SK-N-SH (cell line): ENCODE measurements at regions not wholly inside any gene's neighbourhood (a gene's known extent, or its start where the extent isn't known, plus 50 kb on each side); places are given as distances from the start of the nearest gene placed in this dataset.

ENCODE experiments used
- CTCF ChIA-PET: fragments of 300-600, 350-600 bp; formaldehyde crosslinking; extraction: SDS; loops from one replicate; lab custom pipeline; 2021; lab: Yijun Ruan, JAX
- POLR2A ChIA-PET: fragments of 350-600 bp; sonication (Branson Sonifier 250); formaldehyde crosslinking; extraction: SDS; loops from one replicate; lab custom pipeline; 2020; ENCODE audit warnings: antibody characterized with exemption, inconsistent platforms; lab: Yijun Ruan, JAX
- DNase-seq: peaks from one replicate; pipeline ENCODE4 v3.0.0; 2012
- H2AFZ ChIP-seq: fragments of 200-600 bp; sonication (generic); 2 replicates; pipeline ENCODE4 v1.8.1; 2016; ENCODE audit warnings: antibody characterized with exemption, mild to moderate bottlenecking, low read depth
- H3F3A ChIP-seq: fragments of 200-600 bp; sonication (generic); replicated peaks from 2 replicates; pipeline ENCODE3; 2016; ENCODE audit warnings: antibody characterized with exemption, mild to moderate bottlenecking; ENCODE audit not compliant: insufficient read depth
- H3K27ac ChIP-seq, 2 experiments: fragments of 200-500 bp in 1 of 2; fragments of 200-600 bp in 1 of 2; sonication (Bioruptor generic) in 1 of 2; sonication (generic), shearing (Covaris generic) in 1 of 2; 2 replicates each; pipeline versions ENCODE4 v1.5.1 to v1.6.1; 2014 to 2016; ENCODE audit warnings: low read depth in 2 of 2, inconsistent platforms in 1 of 2, low read length in 1 of 2, mild to moderate bottlenecking in 1 of 2, mixed read lengths in 1 of 2
- H3K27me3 ChIP-seq: fragments of 200-600 bp; sonication (generic), shearing (Covaris generic); 2 replicates; pipeline ENCODE4 v1.6.1; 2016; ENCODE audit warnings: mixed run types; ENCODE audit not compliant: insufficient read depth
- H3K36me3 ChIP-seq, 2 experiments: fragments of 200-500 bp in 1 of 2; fragments of 200-600 bp in 1 of 2; sonication (Bioruptor generic) in 1 of 2; sonication (generic) in 1 of 2; replicated peaks in 1 of 2; 2 replicates each; pipeline versions ENCODE3 to v1.5.1; 2014 to 2016; ENCODE audit warnings: low read length in 1 of 2, mild to moderate bottlenecking in 1 of 2; ENCODE audit not compliant: insufficient read depth in 2 of 2, control insufficient read depth in 1 of 2
- H3K4me1 ChIP-seq, 2 experiments: fragments of 200-500 bp in 1 of 2; fragments of 200-600 bp in 1 of 2; sonication (Bioruptor generic) in 1 of 2; sonication (generic), shearing (Covaris generic) in 1 of 2; 2 replicates each; pipeline versions ENCODE4 v1.5.1 to v1.6.1; 2014 to 2016; ENCODE audit warnings: low read depth in 1 of 2, low read length in 1 of 2, mixed run types in 1 of 2; ENCODE audit not compliant: insufficient read depth in 2 of 2, control insufficient read depth in 1 of 2
- H3K4me2 ChIP-seq: fragments of 200-600 bp; sonication (generic), shearing (Covaris generic); 2 replicates; pipeline ENCODE4 v1.6.1; 2017; ENCODE audit warnings: mixed run types
- H3K4me3 ChIP-seq, 2 experiments: fragments of 200-500 bp in 1 of 2; fragments of 200-600 bp in 1 of 2; sonication (Bioruptor generic) in 1 of 2; sonication (generic), shearing (Covaris generic) in 1 of 2; 2 replicates each; pipeline versions ENCODE4 v1.5.1 to v1.8.1; 2014 to 2016; ENCODE audit warnings: low read depth in 2 of 2, inconsistent platforms in 1 of 2, low read length in 1 of 2, mild to moderate bottlenecking in 1 of 2, mixed read lengths in 1 of 2, moderate library complexity in 1 of 2
- H3K79me2 ChIP-seq: fragments of 200-600 bp; sonication (generic); 2 replicates; pipeline ENCODE4 v1.8.1; 2017; ENCODE audit warnings: mild to moderate bottlenecking; ENCODE audit not compliant: insufficient read depth
- H3K9ac ChIP-seq: fragments of 200-600 bp; sonication (generic); 2 replicates; pipeline ENCODE4 v1.6.1; 2017; ENCODE audit warnings: mixed run types
- H3K9me2 ChIP-seq: fragments of 200-600 bp; sonication (generic); 2 replicates; pipeline ENCODE4 v1.6.1; 2017; ENCODE audit warnings: mixed run types
- H3K9me3 ChIP-seq: fragments of 200-600 bp; sonication (generic); 2 replicates; pipeline ENCODE4 v1.6.1; 2017; ENCODE audit warnings: mixed run types, mild to moderate bottlenecking, moderate library complexity
- H4K20me1 ChIP-seq: fragments of 200-600 bp; sonication (generic); 2 replicates; pipeline ENCODE4 v1.6.1; 2017; ENCODE audit warnings: mild to moderate bottlenecking, mixed run types; ENCODE audit not compliant: insufficient read depth
- CHD2 ChIP-seq: fragments of 150-350 bp; IDR thresholded peaks from 2 replicates; pipeline ENCODE4 v1.6.1; 2018; ENCODE audit warnings: low read length; ENCODE audit not compliant: partially characterized antibody
- EP300 ChIP-seq, 2 experiments: IDR thresholded peaks; 2 replicates each; pipeline versions ENCODE4 v1.4.0 to v1.6.1; 2012; ENCODE audit warnings: borderline replicate concordance in 1 of 2, low read depth in 1 of 2, low read length in 1 of 2
- EZH2phosphoT487 ChIP-seq: fragments of 200-600 bp; sonication (generic); IDR thresholded peaks from 2 replicates; pipeline ENCODE4 v1.6.1; 2017; ENCODE audit warnings: low read depth, mixed run types, mild to moderate bottlenecking, antibody characterized with exemption, moderate library complexity, borderline replicate concordance
- FOSL2 ChIP-seq: IDR thresholded peaks from 2 replicates; pipeline ENCODE4 v1.4.0; 2012; ENCODE audit warnings: low read depth, mild to moderate bottlenecking, moderate library complexity, borderline replicate concordance
- FOXJ3 ChIP-seq: sonication (generic); formaldehyde crosslinking; IDR thresholded peaks from 2 replicates; pipeline ENCODE4 v1.5.1; 2020; ENCODE audit warnings: mild to moderate bottlenecking, missing genetic modification reagents
- FOXM1 ChIP-seq: IDR thresholded peaks from 2 replicates; pipeline ENCODE4 v1.4.0; 2012; ENCODE audit warnings: low read depth, mild to moderate bottlenecking
- GATA2 ChIP-seq: sonication (generic); formaldehyde crosslinking; IDR thresholded peaks from 2 replicates; pipeline ENCODE4 v1.5.0; 2020; ENCODE audit warnings: mild to moderate bottlenecking, missing genetic modification reagents
- MXI1 ChIP-seq: IDR thresholded peaks from 2 replicates; pipeline ENCODE4 v1.6.1; 2012; ENCODE audit warnings: mild to moderate bottlenecking, low read depth, low read length, improper control_type of control experiment
- NFIC ChIP-seq: IDR thresholded peaks from 2 replicates; pipeline ENCODE4 v1.4.0; 2012; ENCODE audit warnings: borderline replicate concordance
- NRF1 ChIP-seq: IDR thresholded peaks from 2 replicates; pipeline ENCODE4 v1.6.1; 2012; ENCODE audit warnings: low read depth, mild to moderate bottlenecking, low read length
- POLR2AphosphoS5 ChIP-seq: IDR thresholded peaks from 2 replicates; pipeline ENCODE4 v1.6.1; 2012; ENCODE audit warnings: low read depth, low read length
- RCOR1 ChIP-seq: fragments of 150-350 bp; IDR thresholded peaks from 2 replicates; pipeline ENCODE4 v1.6.1; 2017; ENCODE audit warnings: antibody characterized with exemption, low read length
- RXRA ChIP-seq: IDR thresholded peaks from 2 replicates; pipeline ENCODE4 v1.4.0; 2012; ENCODE audit warnings: low read depth, mild to moderate bottlenecking, borderline replicate concordance
- YY1 ChIP-seq: IDR thresholded peaks from 2 replicates; pipeline ENCODE4 v1.4.0; 2012; ENCODE audit warnings: low read depth, mild to moderate bottlenecking
- WGBS: methylation state at CpG from one replicate; pipeline ENCODE4 v1.1.6; 2017; ENCODE audit warnings: low lambda C conversion rate; 5-methylcytosine and 5-hydroxymethylcytosine counted together
- TF ChIP-seq, protein P1 (sequence below): fragments of 150-350 bp; IDR thresholded peaks from 2 replicates; pipeline ENCODE4 v1.6.1; 2017; ENCODE audit warnings: antibody characterized with exemption, low read length, low read depth, borderline replicate concordance
- TF ChIP-seq, protein P2 (sequence below): IDR thresholded peaks from 2 replicates; pipeline ENCODE4 v1.4.0; 2012; ENCODE audit warnings: low read depth, borderline replicate concordance
- TF ChIP-seq, protein P3 (sequence below): IDR thresholded peaks from 2 replicates; pipeline ENCODE4 v1.6.1; 2012; ENCODE audit warnings: mild to moderate bottlenecking, low read depth, low read length, moderate library complexity
- TF ChIP-seq, protein P4 (sequence below): IDR thresholded peaks from 2 replicates; pipeline ENCODE4 v1.4.0; 2012; ENCODE audit warnings: low read depth, borderline replicate concordance
- TF ChIP-seq, protein P5 (sequence below): fragments of 150-350 bp; IDR thresholded peaks from 2 replicates; pipeline ENCODE4 v1.6.1; 2016; ENCODE audit warnings: mild to moderate bottlenecking, low read depth, low read length
- TF ChIP-seq, protein P6 (sequence below): IDR thresholded peaks from 2 replicates; pipeline ENCODE4 v1.4.0; 2012; ENCODE audit warnings: low read depth

DNA sequence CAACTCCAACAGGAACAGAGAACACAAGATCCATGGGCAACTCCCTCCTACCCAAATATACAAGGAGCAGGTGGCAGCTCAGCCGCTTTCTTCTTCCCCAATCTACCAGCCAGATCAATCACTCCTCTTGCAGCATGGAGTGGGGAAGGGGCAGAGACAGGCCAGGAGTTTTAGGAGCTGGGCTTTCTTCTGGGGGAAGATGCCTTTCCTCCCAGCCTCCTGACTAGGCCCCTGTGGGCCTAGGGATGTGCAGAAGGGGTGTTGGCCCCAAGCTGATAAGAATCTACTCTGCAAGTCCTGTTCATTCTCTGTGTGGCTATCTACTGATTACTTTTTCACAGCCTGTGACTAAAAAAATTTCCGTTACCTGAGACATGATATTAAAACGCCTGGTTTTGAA, 189.0 kb downstream of the BCAS1 start:
- Histone ChIP-seq H3K36me3 (no peaks in the 10 kb centered on the region), H3K9me2 (no peaks in the 10 kb centered on the region), H3F3A (peaks cover 25% of the 10 kb centered on the region), H3K4me3 (no peak overlapping the region), H3K9ac (no peak overlapping the region), H3K27ac (no peak overlapping the region), H3K27me3 (no peaks in the 10 kb centered on the region), H4K20me1 (no peaks in the 10 kb centered on the region), H2AFZ (no peak overlapping the region), H3K4me1 (no peaks in the 10 kb centered on the region), H3K4me2 (no peak overlapping the region), H3K9me3 (no peaks in the 10 kb centered on the region), H3K79me2 (no peaks in the 10 kb centered on the region)
- DNase-seq = no peak
- TF ChIP-seq, protein P1, sequence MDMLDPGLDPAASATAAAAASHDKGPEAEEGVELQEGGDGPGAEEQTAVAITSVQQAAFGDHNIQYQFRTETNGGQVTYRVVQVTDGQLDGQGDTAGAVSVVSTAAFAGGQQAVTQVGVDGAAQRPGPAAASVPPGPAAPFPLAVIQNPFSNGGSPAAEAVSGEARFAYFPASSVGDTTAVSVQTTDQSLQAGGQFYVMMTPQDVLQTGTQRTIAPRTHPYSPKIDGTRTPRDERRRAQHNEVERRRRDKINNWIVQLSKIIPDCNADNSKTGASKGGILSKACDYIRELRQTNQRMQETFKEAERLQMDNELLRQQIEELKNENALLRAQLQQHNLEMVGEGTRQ = no peak
- TF ChIP-seq FOSL2 = no peak
- no peak for TF ChIP-seq RCOR1
- TF ChIP-seq, protein P2, sequence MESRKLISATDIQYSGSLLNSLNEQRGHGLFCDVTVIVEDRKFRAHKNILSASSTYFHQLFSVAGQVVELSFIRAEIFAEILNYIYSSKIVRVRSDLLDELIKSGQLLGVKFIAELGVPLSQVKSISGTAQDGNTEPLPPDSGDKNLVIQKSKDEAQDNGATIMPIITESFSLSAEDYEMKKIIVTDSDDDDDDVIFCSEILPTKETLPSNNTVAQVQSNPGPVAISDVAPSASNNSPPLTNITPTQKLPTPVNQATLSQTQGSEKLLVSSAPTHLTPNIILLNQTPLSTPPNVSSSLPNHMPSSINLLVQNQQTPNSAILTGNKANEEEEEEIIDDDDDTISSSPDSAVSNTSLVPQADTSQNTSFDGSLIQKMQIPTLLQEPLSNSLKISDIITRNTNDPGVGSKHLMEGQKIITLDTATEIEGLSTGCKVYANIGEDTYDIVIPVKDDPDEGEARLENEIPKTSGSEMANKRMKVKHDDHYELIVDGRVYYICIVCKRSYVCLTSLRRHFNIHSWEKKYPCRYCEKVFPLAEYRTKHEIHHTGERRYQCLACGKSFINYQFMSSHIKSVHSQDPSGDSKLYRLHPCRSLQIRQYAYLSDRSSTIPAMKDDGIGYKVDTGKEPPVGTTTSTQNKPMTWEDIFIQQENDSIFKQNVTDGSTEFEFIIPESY = no peak
- no peak for TF ChIP-seq NRF1
- TF ChIP-seq RXRA = no peak
- TF ChIP-seq, protein P3, sequence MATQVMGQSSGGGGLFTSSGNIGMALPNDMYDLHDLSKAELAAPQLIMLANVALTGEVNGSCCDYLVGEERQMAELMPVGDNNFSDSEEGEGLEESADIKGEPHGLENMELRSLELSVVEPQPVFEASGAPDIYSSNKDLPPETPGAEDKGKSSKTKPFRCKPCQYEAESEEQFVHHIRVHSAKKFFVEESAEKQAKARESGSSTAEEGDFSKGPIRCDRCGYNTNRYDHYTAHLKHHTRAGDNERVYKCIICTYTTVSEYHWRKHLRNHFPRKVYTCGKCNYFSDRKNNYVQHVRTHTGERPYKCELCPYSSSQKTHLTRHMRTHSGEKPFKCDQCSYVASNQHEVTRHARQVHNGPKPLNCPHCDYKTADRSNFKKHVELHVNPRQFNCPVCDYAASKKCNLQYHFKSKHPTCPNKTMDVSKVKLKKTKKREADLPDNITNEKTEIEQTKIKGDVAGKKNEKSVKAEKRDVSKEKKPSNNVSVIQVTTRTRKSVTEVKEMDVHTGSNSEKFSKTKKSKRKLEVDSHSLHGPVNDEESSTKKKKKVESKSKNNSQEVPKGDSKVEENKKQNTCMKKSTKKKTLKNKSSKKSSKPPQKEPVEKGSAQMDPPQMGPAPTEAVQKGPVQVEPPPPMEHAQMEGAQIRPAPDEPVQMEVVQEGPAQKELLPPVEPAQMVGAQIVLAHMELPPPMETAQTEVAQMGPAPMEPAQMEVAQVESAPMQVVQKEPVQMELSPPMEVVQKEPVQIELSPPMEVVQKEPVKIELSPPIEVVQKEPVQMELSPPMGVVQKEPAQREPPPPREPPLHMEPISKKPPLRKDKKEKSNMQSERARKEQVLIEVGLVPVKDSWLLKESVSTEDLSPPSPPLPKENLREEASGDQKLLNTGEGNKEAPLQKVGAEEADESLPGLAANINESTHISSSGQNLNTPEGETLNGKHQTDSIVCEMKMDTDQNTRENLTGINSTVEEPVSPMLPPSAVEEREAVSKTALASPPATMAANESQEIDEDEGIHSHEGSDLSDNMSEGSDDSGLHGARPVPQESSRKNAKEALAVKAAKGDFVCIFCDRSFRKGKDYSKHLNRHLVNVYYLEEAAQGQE = no peak
- TF ChIP-seq MXI1 = no peak
- TF ChIP-seq EZH2phosphoT487 = no peak
- TF ChIP-seq FOXJ3 (CRISPR knock-in tag) = no peak
- no peak for TF ChIP-seq NFIC
- no peak for TF ChIP-seq CHD2
- TF ChIP-seq, protein P4, sequence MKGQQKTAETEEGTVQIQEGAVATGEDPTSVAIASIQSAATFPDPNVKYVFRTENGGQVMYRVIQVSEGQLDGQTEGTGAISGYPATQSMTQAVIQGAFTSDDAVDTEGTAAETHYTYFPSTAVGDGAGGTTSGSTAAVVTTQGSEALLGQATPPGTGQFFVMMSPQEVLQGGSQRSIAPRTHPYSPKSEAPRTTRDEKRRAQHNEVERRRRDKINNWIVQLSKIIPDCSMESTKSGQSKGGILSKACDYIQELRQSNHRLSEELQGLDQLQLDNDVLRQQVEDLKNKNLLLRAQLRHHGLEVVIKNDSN = no peak
- TF ChIP-seq, protein P5, sequence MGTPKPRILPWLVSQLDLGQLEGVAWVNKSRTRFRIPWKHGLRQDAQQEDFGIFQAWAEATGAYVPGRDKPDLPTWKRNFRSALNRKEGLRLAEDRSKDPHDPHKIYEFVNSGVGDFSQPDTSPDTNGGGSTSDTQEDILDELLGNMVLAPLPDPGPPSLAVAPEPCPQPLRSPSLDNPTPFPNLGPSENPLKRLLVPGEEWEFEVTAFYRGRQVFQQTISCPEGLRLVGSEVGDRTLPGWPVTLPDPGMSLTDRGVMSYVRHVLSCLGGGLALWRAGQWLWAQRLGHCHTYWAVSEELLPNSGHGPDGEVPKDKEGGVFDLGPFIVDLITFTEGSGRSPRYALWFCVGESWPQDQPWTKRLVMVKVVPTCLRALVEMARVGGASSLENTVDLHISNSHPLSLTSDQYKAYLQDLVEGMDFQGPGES = no peak
- TF ChIP-seq FOXM1 = no peak
- TF ChIP-seq YY1 = no peak
- no peak for TF ChIP-seq GATA2 (CRISPR knock-in tag)
- TF ChIP-seq, protein P6, sequence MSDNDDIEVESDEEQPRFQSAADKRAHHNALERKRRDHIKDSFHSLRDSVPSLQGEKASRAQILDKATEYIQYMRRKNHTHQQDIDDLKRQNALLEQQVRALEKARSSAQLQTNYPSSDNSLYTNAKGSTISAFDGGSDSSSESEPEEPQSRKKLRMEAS = no peak
- TF ChIP-seq EP300 (IDR thresholded peaks at IDR 0.05; ENCODE audit: borderline replicate concordance in 1 of 2, low read depth in 1 of 2, low read length in 1 of 2) = no peak
- TF ChIP-seq POLR2AphosphoS5 = no peak
- WGBS = 99% methylated on average over 3 of the region's 3 CpGs
- POLR2A ChIA-PET = no interaction called here
- CTCF ChIA-PET = interaction anchor here (0.6 kb wide), 1 partner anchor 1909 kb away, joined by 3 read pairs; no protein-coding TSS in a partner anchor
